GM18499 (cell line): ENCODE measurements at regions not wholly inside any gene's neighbourhood (a gene's known extent, or its start where the extent isn't known, plus 50 kb on each side); places are given as distances from the start of the nearest gene placed in this dataset.
"Not testable (repeated sequence)": the region's sequence is repeated elsewhere in the genome, so short reads cannot be mapped to it uniquely, and the experiment has no call there.

ENCODE experiments used
- ATAC-seq: cut with Tn5 transposase; IDR thresholded peaks from one replicate; pipeline ENCODE4 v1.9.1; 2021; ENCODE audit warnings: moderate number of reproducible peaks; ENCODE audit not compliant: insufficient read depth, unreplicated experiment

DNA sequence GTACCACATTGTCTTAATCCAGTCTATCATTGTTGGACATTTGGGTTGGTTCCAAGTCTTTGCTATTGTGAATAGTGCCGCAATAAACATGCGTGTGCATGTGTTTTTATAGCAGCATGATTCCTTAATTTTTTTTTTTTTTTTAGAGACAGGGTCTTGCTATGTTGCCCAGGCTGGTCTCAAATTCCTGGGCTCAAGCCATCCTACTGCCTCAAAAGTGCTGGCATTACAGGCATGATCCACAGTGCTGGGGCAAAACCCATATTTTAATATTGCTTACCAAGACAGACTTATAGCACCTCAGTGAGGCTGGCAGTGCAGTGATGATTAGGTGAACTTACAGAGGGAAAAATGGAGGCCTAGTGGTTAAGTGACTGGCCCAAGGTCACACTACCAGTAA is 116.5 kb upstream of the CDYL start:
- not testable (repeated sequence) for ATAC-seq

DNA sequence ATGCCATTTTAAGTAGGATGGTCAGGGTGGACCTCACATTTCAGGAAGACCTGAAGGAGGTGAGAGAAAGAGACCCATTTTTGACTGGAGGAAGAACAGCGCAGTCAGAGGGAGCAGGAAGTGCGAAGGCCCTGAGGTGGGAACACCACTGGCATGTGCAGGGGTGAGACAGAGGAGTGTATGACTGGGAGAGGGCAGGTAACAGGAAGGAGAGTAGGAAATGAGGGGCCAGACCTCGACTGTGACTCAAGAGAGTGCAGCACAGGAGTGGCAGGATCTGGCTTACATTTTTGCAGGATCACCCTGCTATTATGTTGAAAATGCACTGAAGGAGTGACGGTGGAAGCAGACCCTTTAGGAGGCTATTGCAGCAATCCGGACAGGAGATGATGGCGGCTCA is 117.7 kb upstream of the CDYL start:
- ATAC-seq, result no peak

DNA sequence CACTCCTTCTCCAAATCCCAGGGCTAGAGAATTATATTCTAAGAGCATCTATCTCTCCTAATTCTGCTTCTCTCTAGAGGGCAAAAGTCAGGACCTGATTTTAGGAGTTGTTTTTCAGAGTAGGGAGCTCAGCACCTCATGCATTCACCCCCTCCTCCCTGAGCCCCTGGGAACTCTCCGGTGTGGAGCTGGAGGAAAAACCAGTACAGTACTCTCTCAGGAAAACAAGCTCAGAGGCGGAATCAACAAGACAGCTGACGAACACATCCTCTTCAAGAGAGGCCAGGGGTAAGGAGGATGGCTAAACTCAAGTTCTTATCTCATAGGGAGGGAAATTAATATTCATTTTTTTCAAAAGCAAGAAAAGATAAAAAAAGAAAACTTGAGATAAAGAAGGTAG is 120.1 kb upstream of the CDYL start:
- ATAC-seq, result no peak

DNA sequence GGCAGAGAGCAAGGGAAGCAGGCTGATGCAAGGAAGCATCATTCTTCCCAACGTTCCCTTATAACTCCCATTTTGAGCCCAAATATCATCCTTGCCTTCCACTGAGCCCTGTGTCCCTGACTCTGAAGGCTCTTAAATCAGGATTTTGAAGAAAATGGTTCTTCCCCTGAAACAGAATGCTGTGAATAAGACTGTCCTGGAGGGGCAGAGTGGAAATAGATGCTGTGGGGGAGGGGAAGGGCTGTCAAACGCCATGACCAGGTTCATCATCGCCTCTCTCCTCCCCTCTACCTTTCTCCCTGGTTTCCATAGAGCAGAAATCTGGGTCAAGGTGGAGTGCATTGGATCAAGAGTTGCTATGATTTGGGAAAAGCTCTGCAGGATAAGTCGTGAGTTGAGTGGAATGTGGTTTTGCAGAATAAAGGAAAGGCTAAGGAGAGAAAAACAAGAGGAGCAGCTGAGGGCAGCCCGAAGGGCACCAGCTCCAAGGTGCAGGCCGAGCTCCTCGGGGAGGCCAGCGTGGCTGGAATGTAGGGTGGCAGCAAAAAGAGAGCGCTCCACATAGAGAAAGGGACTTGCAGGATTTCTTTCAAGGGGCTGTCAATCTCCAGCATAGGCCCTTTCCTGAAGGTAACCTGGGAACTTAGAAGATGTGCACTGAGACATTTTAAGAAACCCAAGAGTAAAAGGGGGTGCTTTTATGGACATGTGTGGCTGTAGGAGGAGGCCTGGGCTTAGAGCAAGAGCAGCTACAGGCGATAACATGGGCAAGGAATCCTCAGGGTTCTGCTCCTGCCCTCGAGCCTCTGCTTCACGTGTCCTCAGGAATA is 120.8 kb upstream of the CDYL start:
- ATAC-seq, result no peak

- ATAC-seq, result no peak
These were observed 123.1 kb upstream of the CDYL start for GRCh38 chr6:4653141-4653540.

GRCh38 chr6:4651831-4652467 is 124.3 kb upstream of the CDYL start:
- ATAC-seq, result no peak

DNA sequence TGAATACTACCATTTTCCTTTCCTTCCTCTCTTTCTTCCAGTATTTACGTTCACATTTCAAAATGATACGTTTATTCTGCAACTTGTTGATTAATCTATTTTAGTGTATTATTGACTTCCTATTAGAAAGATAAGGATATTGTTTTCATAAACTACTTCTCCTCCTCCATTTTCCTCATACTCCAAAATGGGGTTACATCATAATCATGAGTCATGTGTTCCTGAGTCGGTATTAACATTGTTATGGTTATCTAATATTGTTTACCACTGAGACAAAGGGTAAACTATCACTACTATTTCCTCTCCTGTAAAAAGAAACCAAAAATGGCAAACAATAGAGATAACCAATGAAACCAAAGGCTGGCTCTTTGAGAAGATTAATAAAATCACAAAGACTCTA is 126.5 kb upstream of the CDYL start:
- no peak for ATAC-seq

DNA sequence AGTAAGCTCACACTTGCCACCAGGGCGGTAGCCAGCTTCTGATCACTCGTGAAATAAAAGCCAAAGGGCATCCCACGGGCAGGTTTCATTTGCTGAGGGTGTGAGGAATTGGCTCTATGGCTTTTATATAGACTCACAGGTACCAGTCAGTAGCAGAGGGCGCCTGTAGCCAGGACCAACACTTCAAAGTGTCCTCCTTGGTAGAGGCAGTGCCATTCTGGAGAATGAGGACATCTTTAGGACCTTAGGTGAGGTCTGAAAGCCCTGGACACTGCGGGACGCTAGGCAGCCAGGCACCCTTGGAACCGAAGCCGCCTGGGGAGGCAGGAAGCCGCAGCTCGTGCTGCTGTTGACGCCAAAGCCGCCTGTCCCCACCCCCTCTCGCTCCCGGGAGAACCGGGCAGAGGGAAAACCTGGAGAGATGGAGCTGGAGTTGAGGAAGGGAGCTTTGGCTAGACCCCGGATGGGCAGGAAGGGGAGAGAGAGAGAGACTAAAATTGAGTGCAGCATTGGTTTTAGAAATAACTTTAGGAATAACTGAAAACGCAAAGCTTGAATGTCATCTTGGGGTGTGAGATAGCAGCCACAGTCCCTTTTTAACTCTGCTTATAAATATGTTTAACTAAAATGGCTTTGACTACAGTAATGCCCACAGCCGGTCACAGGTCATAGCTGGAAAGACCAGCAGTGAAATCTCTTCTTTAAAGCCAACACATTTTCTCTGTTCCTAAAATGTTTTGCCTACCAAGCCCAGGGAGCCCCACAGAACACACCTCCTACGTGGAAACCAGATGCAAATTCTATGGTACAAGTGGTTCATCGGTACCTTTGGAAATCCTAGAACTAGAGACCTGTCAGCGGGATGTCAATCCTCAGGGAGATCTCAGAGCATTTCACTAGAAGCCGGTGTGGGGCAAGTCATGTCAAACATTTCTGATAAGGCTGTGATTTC is 128.5 kb upstream of the CDYL start:
- ATAC-seq, result no peak

- no peak for ATAC-seq
These were observed 130.4 kb upstream of the CDYL start for GRCh38 chr6:4645713-4646360.

DNA sequence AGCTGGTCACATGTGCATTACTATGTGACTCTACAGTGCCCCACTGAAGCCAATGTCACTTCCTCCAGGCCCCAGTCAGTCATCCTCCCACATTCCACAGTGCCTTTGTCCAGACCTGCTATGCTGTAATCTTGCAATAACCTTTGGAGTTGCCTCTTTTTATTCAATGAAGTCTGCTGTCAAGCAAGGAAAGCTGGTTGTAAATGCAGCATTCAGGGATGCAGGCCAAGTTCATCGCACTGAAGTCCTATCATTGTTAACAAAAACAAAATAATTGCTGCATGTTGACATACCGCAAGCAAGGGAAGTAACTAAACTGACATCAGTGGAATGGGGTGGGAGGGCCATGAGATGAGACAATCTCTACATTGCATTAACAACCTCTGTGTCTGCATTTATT is 131.2 kb upstream of the CDYL start:
- no peak for ATAC-seq

- no peak for ATAC-seq
These were observed 134.7 kb upstream of the CDYL start for GRCh38 chr6:4641461-4641860.

DNA sequence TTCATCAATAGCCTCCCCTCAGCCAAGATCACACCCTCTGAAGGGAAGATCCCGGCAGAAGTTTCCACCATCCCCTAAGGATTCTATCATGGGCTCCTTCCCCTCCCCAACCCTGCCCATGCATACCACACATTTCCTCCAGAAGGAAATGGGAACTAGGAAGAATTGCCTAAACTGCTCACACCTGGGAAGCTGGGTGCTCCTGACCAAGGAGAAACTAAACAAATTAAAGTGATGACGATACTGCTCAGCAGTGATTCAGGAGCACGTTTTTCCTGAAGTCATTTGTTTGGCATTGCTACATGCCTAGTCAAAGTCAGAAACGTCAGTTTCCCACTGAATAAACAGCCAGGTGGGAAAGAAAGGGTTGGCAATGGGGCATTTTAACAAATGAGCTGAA is 136.1 kb upstream of the CDYL start:
- no peak for ATAC-seq

DNA sequence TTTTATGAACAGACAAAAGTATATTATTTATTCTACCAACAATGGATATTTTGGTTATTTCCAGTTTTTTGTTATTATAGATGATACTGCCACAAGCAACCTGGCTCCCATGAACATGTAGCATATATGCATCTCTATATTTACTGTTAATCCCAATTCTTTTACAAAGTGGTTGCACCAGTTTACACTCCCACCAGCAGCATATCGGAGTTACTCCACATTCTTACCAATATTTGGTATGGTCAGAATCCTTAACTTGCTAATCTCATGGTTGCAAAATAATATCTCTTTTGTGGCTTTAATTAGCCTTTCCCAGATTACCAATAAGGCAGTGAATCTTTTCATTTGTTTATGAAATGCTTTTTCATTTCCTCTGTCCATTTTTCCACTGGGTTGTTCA is 137.6 kb upstream of the CDYL start:
- ATAC-seq, result no peak

DNA sequence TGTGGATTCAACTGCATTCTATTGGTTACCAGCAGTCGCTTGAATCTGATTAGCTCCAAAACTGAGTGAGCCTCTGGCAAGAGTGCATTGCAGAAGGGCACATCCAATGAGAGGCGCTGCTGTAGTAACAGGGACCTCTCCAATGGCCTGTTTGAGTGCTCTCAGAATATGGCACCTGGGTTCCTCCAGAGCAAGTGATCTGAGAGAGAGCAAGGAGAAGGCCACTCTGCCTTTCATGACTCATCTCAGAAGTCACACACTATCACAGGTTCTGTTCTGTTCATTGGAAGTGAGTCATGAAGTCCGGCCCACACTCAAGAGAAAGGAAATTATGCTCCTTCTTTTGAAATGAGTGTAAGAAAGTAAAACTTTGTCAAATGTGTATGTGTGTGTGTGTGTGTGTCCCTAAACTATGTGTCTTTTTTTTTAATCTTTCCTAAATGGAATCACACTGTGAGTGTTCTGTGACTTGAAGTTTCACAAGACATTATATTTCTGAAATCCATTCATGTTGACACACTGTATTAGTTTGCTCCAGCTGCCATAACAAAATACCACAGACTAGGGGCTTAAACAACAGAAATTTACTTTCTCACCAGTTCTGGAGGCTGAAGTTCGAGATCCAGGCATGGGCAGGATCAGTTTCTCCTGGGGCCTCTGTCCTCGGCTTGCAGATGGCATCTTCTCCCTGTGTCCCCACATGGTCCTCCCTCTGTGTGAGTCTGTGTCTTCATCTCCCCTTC is 138.3 kb upstream of the CDYL start:
- ATAC-seq, result peak; percentile 82

DNA sequence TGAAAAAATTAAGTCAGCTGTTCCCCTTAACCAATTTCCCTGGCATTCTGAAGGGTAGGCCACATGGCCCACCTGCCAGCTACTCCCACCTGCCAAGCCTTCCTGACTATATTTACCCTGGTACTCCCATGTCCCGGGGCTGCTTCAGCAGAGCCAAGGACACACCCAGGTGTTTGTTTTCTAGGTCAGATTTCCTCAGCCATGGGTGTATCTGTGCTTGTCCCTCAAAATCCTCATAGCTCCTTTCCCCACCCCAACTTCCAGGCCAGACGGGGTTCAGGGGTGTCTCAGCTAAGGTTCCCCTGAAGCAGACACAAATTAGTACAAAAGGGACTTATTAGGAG is 139.4 kb upstream of the CDYL start:
- ATAC-seq, result no peak

DNA sequence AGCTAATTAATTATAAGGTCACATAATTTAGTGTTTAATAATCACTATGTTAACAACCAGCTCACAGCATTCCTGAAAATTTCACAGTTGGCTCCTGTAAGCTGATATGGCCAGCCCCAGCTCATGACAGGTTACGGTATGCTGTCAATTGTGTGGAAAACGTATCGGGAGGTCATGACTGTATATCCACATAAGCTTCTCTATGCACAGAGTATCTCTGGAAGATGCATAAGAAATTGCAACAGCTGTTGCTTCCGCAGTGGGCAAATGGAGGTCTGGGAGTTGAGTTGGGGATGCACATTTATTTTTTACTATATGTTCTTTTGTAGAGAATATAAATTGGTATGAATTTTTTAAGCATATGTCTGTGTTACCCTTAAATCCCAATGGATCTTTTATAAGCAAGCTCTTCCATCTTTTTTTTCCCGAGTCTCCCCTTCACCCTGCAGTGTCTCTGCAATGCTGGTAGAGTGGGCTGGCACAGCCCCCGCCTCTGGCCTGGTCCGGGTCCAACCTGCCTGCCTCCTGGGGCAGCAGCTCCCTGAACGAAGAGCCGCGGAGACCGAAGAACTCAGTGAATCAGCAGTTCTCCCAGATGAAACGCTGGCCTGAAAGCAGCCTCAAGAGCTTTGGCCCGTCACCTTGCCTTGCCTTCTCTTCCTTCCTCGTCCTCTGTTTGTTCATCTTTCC is 139.9 kb upstream of the CDYL start:
- ATAC-seq, result no peak

DNA sequence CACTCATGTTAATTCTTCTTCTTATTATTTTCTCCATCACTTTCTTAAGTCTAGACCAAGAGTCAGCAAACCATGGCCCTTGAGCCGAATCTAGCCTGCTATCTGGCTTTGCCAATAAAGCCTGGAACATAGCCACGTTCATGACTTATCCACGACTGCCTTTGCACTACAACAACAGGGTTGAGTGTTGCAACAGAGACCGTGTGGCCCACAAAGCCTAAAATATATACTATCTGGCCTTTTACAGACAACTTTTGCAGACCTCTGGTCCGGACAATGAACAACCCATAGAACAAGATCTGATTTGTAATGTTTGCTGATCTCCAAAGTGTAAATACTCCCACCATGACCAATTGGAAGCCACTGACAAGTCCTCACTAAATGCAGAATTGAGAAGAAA is 140.5 kb upstream of the CDYL start:
- no peak for ATAC-seq

- no peak for ATAC-seq
These were observed 143.8 kb upstream of the CDYL start for GRCh38 chr6:4632421-4632820.

DNA sequence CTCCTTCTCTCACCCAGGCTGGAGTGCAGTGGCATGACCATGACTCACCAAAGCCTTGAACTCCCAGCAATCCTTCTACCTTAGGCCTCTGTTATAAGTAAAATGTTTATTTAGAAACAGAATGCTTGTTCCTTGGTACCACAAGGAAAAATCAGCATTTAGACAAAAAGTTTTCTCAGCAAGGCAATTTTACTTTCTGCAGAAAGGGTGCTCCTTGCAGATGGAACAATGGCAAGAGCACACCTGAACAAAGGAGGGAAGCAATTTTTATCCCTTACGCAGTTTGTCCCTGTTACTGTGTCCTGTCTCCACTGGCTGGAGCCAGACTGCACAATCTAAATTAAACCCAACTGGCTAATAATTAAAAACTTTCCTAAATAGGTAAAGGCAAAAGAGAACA is 146.4 kb upstream of the CDYL start:
- ATAC-seq, result not testable (repeated sequence)
